ENCODE measurements at regions not wholly inside any gene's neighbourhood (a gene's known extent, or its start where the extent isn't known, plus 50 kb on each side); places are given as distances from the start of the nearest gene placed in this dataset.
"Not testable (repeated sequence)": the region's sequence is repeated elsewhere in the genome, so short reads cannot be mapped to it uniquely, and the experiment has no call there.

DNA sequence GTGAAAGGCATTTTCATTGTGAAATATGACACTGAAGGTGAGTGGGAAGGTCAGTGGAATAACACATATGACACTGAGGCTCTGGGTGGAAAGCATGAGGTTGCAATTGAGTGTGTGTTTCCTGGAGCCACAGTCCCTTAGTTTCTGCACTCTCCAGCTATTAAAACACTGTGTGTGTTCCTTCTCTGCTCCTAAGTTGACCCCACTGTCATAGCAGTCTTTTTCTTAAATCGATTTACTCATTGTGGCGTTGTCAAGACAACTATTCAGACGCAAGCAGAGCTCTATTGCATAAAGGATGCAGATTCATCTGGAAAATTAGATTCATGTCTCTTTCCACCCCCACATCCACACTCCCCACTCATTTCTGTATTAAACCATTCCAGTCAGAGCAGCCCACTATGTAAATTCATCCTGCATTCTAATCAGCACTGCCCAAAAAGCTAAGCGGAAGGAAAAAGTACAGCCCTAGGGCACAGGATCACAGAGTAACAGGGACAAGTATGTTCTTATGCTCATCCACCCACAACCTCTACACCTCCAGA, 154.2 kb upstream of the NUDT10 start:
- not testable (repeated sequence) for DNase-seq; H3K27ac Mint-ChIP-seq; H3K27me3 Mint-ChIP-seq; H3K9me3 Mint-ChIP-seq; H3K4me1 Mint-ChIP-seq; ATAC-seq (ENCODE audit: low read depth in 2 of 2); H3K36me3 Mint-ChIP-seq; H3K4me3 Mint-ChIP-seq

DNA sequence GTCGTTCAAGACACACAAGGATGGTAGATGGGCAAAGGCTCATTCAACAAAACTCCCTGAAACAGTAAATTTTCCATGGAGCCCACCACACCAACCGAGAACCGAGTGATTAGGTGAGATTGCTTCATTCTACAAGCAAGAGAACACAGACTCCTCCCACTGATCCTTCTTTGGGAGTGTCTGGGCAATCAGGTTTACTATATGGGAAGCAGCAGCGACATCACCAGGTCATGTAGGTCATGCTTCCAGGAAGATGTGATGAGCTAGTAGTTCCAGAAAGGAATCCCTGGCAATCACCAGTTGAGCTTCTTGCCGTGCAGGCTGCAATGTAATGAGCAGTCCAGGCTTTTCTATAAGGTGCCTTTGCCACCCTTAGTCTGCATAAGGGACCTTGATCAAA, 152.8 kb upstream of the NUDT10 start:
- H3K9me3 Mint-ChIP-seq; H3K4me1 Mint-ChIP-seq; ATAC-seq (ENCODE audit: low read depth in 2 of 2); DNase-seq; H3K27me3 Mint-ChIP-seq; H3K27ac Mint-ChIP-seq; H3K4me3 Mint-ChIP-seq; H3K36me3 Mint-ChIP-seq: not testable (repeated sequence)

DNA sequence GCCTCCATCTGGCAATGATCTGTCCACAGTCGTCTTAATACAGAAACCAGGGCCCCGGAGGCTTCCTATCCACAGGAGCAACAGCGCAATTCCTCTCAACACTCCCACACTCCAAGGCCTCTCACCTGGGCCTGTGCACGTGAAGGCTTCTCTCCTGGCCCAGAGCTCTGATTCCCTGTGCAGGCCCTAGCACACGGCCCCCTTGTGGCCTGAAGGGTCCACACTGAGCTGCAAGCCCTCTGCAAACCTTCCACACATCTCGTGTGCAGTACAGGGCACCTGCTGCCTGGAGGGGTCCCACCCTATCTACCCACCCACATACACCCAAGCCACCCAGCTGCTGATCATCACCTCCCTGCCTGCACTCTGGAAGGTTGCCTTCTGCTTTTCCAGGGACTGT, 150.1 kb upstream of the NUDT10 start:
- H3K4me3 Mint-ChIP-seq: no peak overlapping the region
- H3K36me3 Mint-ChIP-seq: no peaks in the 10 kb centered on the region
- no peak for DNase-seq
- peaks cover 0 to 12% (median 0%) of the 10 kb centered on the region in 7 donors for H3K9me3 Mint-ChIP-seq
- no peak overlapping the region for H3K27ac Mint-ChIP-seq
- no peaks in the 10 kb centered on the region for H3K4me1 Mint-ChIP-seq
- ATAC-seq (ENCODE audit: low read depth in 2 of 2): no peak
- H3K27me3 Mint-ChIP-seq: no peaks in the 10 kb centered on the region

DNA sequence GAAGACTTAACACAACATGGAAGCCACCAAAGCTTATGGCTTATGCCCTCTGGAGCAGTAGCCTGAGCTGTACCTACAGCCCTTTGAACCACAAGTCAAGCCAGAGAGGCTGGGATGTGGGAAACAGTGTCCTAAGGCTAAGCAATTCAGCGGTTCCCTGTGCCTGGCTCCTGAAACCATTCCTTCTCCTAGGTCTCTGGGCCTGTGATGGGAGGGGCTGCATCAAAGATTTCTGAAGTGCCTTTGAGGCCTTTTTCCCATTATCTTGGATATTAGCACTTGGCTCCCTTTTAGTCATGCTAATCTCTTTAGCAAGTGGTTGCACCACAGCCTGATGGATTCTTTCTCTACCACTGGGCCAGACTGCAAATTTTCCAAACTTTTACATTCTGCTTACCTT, 140.5 kb upstream of the NUDT10 start:
- ATAC-seq (ENCODE audit: low read depth in 2 of 2) (no peak), DNase-seq (no peak)
- peaks cover 5 to 53% (median 13%) of the 10 kb centered on the region in 7 donors for H3K9me3 Mint-ChIP-seq
- H3K27me3 Mint-ChIP-seq: no peaks in the 10 kb centered on the region
- H3K4me1 Mint-ChIP-seq: no peaks in the 10 kb centered on the region
- H3K4me3 Mint-ChIP-seq: no peak overlapping the region
- peaks cover 8 to 13% of the 10 kb centered on the region in 2 donors for H3K36me3 Mint-ChIP-seq
- H3K27ac Mint-ChIP-seq: no peak overlapping the region

DNA sequence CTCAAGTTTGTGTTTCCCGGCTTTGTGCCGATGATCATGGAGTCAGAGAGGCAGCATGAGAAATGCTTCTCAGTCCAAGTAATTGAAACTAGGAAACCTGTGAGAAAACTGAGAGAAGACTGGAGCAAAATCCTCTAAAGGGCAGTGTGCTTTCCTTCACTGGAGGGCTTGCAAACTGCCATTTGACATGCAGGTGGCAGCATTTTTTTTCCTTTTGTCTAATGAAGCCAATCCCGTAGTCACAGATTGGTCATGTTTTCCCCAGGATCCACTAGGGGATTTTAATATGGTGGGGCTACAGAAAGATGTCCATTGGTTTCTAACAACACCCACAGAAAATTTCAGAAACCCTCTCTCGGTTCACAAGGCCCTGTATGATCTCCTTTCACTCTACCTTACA, 117.4 kb upstream of the NUDT10 start:
- DNase-seq (no peak), ATAC-seq (ENCODE audit: low read depth in 2 of 2) (no peak)
- Mint-ChIP-seq H3K27ac (no peak overlapping the region), H3K9me3 (peaks cover 0 to 9% (median 0%) of the 10 kb centered on the region in 7 donors), H3K27me3 (no peaks in the 10 kb centered on the region), H3K36me3 (no peaks in the 10 kb centered on the region), H3K4me1 (no peaks in the 10 kb centered on the region), H3K4me3 (no peak overlapping the region)

DNA sequence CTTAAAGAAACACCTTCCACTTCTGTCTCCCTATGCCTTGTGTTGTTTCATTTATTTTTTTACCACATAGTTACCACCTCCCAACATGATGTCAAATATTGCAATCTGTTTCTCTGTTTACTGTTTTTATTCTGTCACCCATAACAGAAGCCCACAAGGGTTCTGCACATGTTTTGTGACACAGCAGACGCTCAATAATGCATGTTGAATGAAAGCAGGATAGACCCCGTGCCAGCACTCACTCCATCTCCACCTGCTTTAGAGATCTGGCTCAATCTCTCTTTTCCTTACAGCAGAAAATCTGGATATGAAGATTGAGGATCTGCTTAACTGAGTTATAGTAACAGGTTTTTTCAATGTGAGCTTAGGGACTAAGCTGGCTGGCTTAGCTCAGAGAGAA, 116.8 kb upstream of the NUDT10 start:
- DNase-seq (no peak), ATAC-seq (ENCODE audit: low read depth in 2 of 2) (no peak)
- Mint-ChIP-seq H3K36me3 (no peaks in the 10 kb centered on the region), H3K4me1 (no peaks in the 10 kb centered on the region), H3K27ac (peak overlapping the region in 1 of 6 donors; percentile 61), H3K27me3 (no peaks in the 10 kb centered on the region), H3K9me3 (peaks cover 0 to 12% (median 1%) of the 10 kb centered on the region in 7 donors), H3K4me3 (no peak overlapping the region)

DNA sequence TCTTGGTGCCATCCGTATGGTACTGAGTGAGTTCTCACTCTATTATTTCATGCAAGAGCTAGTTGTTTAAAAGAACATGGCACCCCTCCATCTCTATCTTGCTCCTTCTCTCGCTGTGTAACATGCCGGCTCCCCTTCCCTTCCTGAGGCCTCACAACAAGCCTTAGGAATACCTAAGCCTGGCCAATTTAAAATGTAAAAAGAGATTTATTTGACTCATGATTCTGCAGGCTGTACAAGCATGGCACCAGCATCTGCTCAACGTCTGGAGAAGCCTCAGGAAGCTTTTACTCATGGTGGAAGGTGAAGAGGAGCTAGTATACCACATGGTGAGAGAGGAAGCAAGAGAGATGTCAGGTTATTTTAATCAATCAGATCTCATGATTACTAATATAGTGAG, 90.4 kb upstream of the NUDT10 start:
- Mint-ChIP-seq H3K27me3 (no peaks in the 10 kb centered on the region), H3K4me1 (no peaks in the 10 kb centered on the region), H3K36me3 (peaks cover 5 to 11% of the 10 kb centered on the region in 2 donors), H3K4me3 (no peak overlapping the region), H3K9me3 (peaks cover 13 to 54% (median 29%) of the 10 kb centered on the region in 7 donors), H3K27ac (no peak overlapping the region)
- DNase-seq (no peak), ATAC-seq (ENCODE audit: low read depth in 2 of 2) (no peak)

DNA sequence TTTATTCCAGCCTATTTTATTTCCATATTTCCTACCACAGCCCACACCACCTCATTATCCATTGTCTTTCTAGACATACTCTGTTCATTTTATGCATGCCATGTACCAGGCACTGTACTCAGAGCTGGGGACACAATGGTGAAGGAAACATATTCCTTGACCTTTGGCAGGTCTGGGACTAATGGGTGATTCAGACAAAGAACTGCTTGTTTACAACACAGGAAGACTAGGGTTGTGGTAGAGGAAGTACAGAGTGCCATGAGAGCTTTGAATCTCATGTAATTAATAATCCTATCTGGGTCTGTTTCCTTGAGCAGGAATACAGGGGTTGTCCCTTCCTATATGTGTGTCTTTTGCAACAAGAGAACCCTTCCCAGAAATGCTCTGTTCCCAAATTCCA, 75.1 kb upstream of the NUDT10 start:
- Mint-ChIP-seq H3K9me3 (peaks cover 0 to 13% (median 2%) of the 10 kb centered on the region in 7 donors), H3K27ac (no peak overlapping the region), H3K4me3 (no peak overlapping the region), H3K27me3 (no peaks in the 10 kb centered on the region), H3K4me1 (no peaks in the 10 kb centered on the region), H3K36me3 (no peaks in the 10 kb centered on the region)
- DNase-seq (no peak), ATAC-seq (ENCODE audit: low read depth in 2 of 2) (no peak)

DNA sequence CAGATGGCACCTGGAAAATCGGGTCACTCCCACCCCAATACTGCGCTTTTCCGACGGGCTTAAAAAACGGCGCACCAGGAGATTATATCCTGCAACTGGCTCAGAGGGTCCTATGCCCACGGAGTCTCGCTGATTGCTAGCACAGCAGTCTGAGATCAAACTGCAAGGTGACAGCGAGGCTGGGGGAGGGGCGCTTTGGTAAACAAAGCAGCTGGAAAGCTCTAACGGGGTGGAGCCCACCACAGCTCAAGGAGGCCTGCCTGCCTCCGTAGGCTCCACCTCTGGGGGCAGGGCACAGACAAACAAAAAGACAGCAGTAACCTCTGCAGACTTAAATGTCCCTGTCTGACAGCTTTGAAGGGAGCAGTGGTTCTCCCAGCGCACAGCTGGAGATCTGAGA, 70.4 kb upstream of the NUDT10 start:
- H3K27ac Mint-ChIP-seq; H3K4me1 Mint-ChIP-seq; ATAC-seq (ENCODE audit: low read depth in 2 of 2); DNase-seq; H3K4me3 Mint-ChIP-seq; H3K27me3 Mint-ChIP-seq: not testable (repeated sequence)
- peaks cover 0 to 15% (median 5%) of the 10 kb centered on the region in 7 donors for H3K9me3 Mint-ChIP-seq
- peaks cover 5 to 15% of the 10 kb centered on the region in 2 donors for H3K36me3 Mint-ChIP-seq

DNA sequence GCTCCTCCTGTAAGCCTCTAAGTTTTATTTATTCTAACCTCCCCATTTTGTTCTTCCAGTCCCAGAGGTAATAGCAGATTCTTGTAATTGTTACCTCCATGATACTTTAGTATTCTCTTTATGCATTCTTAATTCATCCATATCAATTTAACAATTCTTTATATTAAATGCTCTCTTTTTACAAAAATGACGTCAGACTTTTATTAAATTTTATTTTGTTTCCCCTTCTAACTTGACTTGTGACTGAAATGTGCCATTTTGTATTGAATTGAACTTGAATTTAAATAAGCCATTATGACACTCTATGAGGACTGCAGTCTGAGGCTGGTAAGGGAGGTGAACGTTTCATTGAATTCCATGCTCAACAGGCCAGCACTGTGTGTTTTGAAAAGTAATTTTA, 60.0 kb upstream of the NUDT10 start:
- no peak overlapping the region for H3K27ac Mint-ChIP-seq
- H3K4me3 Mint-ChIP-seq: no peak overlapping the region
- H3K27me3 Mint-ChIP-seq: no peaks in the 10 kb centered on the region
- no peaks in the 10 kb centered on the region for H3K36me3 Mint-ChIP-seq
- H3K9me3 Mint-ChIP-seq: peaks cover 0 to 14% (median 0%) of the 10 kb centered on the region in 7 donors
- H3K4me1 Mint-ChIP-seq: no peaks in the 10 kb centered on the region
- DNase-seq (no peak), ATAC-seq (ENCODE audit: low read depth in 2 of 2) (no peak)

DNA sequence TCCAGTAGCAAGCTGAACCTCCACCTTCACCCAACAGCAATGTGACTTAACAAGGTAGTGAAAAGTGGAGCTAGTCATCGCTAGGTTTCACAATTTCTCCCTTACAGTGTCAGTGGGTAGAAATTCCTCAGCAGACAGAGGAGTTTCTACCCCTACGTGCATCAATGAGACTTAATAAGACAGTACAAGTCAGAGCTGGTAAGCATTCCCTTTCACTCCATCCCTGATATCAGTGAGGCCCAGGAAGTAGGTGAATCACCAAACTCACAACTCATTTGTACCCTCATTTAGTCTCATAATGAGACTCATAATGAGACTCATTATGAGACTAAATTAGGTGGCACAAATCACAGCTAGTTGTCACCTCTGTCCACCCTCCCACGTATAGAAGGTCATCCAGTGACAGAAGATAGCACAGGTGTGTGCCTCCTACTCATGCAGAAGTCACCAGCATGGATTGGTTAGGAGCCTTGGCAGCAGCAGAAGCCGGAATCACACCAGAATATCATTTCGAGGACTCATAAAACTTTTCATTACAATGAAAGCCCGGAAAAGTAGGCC, 50.8 kb upstream of the NUDT10 start:
- Mint-ChIP-seq H3K4me3 (no peak overlapping the region), H3K36me3 (no peaks in the 10 kb centered on the region), H3K27me3 (no peaks in the 10 kb centered on the region), H3K4me1 (no peaks in the 10 kb centered on the region), H3K9me3 (peaks cover 0 to 3% (median 0%) of the 10 kb centered on the region in 7 donors), H3K27ac (no peak overlapping the region)
- DNase-seq (no peak), ATAC-seq (ENCODE audit: low read depth in 2 of 2) (no peak)

All from naive B cell (primary cell).